Loucy (cell line): ENCODE measurements at regions not wholly inside any gene's neighbourhood (a gene's known extent, or its start where the extent isn't known, plus 50 kb on each side); places are given as distances from the start of the nearest gene placed in this dataset.

Source experiments
- CTCF ChIP-seq: fragments of 200-600 bp; sonication (generic); conservative IDR thresholded peaks from 2 replicates; pipeline ENCODE4 v1.5.1; 2014; ENCODE audit warnings: mild to moderate bottlenecking, antibody characterized with exemption, low read length
- EZH2phosphoT487 ChIP-seq: fragments of 200-600 bp; IDR thresholded peaks from 2 replicates; pipeline ENCODE4 v1.6.1; 2018; ENCODE audit warnings: antibody characterized with exemption, mild to moderate bottlenecking, moderate library complexity, borderline replicate concordance

GRCh38 chr16:79327836-79328235, 272.7 kb downstream of the MAF start:
- TF ChIP-seq CTCF, result no peak
- TF ChIP-seq EZH2phosphoT487, result no peak
